Thoracic aorta (tissue), 2 donors: ENCODE measurements at regions not wholly inside any gene's neighbourhood (a gene's known extent, or its start where the extent isn't known, plus 50 kb on each side); places are given as distances from the start of the nearest gene placed in this dataset.
"Not testable (repeated sequence)": the region's sequence is repeated elsewhere in the genome, so short reads cannot be mapped to it uniquely, and the experiment has no call there.

Experiments
- ATAC-seq: fragments of 150-250 bp; one replicate; pipeline ENCODE4 v1.8.0; 2017; ENCODE audit warnings: low read depth; ENCODE audit not compliant: insufficient number of reproducible peaks, low FRiP score
- DNase-seq: peaks from one replicate; pipeline ENCODE4 v3.0.0-alpha.2; 2020; ENCODE audit warnings: low spot score
- H3K27ac ChIP-seq, 2 donors: fragments of 200-600 bp; sonication (generic); 1 replicate in 1 of 2; 2 replicates in 1 of 2; pipeline ENCODE4 v1.5.1; 2016; ENCODE audit warnings: mild to moderate bottlenecking in 2 of 2, moderate library complexity in 2 of 2
- H3K27me3 ChIP-seq: fragments of 200-600 bp; sonication (generic); replicated peaks from 2 replicates; pipeline ENCODE4 v1.6.0; 2016; ENCODE audit warnings: mild to moderate bottlenecking; ENCODE audit not compliant: insufficient read depth
- H3K36me3 ChIP-seq: fragments of 200-600 bp; sonication (generic); one replicate; pipeline ENCODE4 v1.5.1; 2016
- H3K4me1 ChIP-seq, 2 donors: fragments of 200-600 bp; sonication (generic); 1 replicate in 1 of 2; 2 replicates in 1 of 2; pipeline versions ENCODE4 v1.5.1 to v1.6.0; 2016; ENCODE audit warnings: low read depth in 2 of 2, mild to moderate bottlenecking in 1 of 2; ENCODE audit not compliant: control insufficient read depth in 1 of 2
- H3K4me3 ChIP-seq: fragments of 200-600 bp; sonication (generic); 2 replicates; pipeline ENCODE4 v1.5.1; 2016; ENCODE audit warnings: mild to moderate bottlenecking
- H3K9me3 ChIP-seq: fragments of 200-600 bp; sonication (generic); 2 replicates; pipeline ENCODE4 v1.5.1; 2016
- CTCF ChIP-seq: fragments of 200-600 bp; sonication (generic); IDR thresholded peaks from one replicate; pipeline ENCODE4 v1.5.1; 2019; ENCODE audit warnings: antibody characterized with exemption

- ATAC-seq: no peak
Observed at GRCh38 chr7:119842786-119843185, 430.2 kb upstream of the KCND2 start.

GRCh38 chr7:119861385-119861784, 411.6 kb upstream of the KCND2 start:
- H3K27me3 ChIP-seq: no peaks in the 10 kb centered on the region
- H3K4me3 ChIP-seq: no peak overlapping the region
- no peak overlapping the region for H3K27ac ChIP-seq
- H3K36me3 ChIP-seq: no peaks in the 10 kb centered on the region
- no peak for ATAC-seq
- no peaks in the 10 kb centered on the region for H3K4me1 ChIP-seq
- DNase-seq: no peak
- no peak for TF ChIP-seq CTCF
- H3K9me3 ChIP-seq: no peaks in the 10 kb centered on the region

More at GRCh38 chr7:119842786-119843185, 430.2 kb upstream of the KCND2 start:
- TF ChIP-seq CTCF: no peak
- Histone ChIP-seq H3K4me1 (no peaks in the 10 kb centered on the region), H3K27me3 (no peaks in the 10 kb centered on the region), H3K4me3 (no peak overlapping the region), H3K9me3 (no peaks in the 10 kb centered on the region), H3K27ac (no peak overlapping the region), H3K36me3 (no peaks in the 10 kb centered on the region)
- DNase-seq: no peak

GRCh38 chr7:119868387-119868786, 404.6 kb upstream of the KCND2 start:
- H3K36me3 ChIP-seq: no peaks in the 10 kb centered on the region
- H3K4me3 ChIP-seq: no peak overlapping the region
- no peak for TF ChIP-seq CTCF
- no peaks in the 10 kb centered on the region for H3K27me3 ChIP-seq
- H3K9me3 ChIP-seq: no peaks in the 10 kb centered on the region
- no peak for ATAC-seq
- no peaks in the 10 kb centered on the region for H3K4me1 ChIP-seq
- DNase-seq: no peak
- H3K27ac ChIP-seq: no peak overlapping the region

GRCh38 chr7:119879835-119880234, 393.1 kb upstream of the KCND2 start:
- Histone ChIP-seq H3K4me1 (no peaks in the 10 kb centered on the region), H3K4me3 (no peak overlapping the region), H3K36me3 (no peaks in the 10 kb centered on the region), H3K27ac (no peak overlapping the region), H3K27me3 (no peaks in the 10 kb centered on the region), H3K9me3 (no peaks in the 10 kb centered on the region)
- DNase-seq: no peak
- ATAC-seq: no peak
- TF ChIP-seq CTCF: no peak

- Histone ChIP-seq H3K27me3 (no peaks in the 10 kb centered on the region), H3K9me3 (no peaks in the 10 kb centered on the region), H3K36me3 (no peaks in the 10 kb centered on the region), H3K4me3 (no peak overlapping the region), H3K4me1 (no peaks in the 10 kb centered on the region), H3K27ac (no peak overlapping the region)
- DNase-seq: no peak
- ATAC-seq: no peak
- no peak for TF ChIP-seq CTCF
Observed at GRCh38 chr7:119886007-119886406, 387.0 kb upstream of the KCND2 start.

- not testable (repeated sequence) for H3K9me3 ChIP-seq, H3K27me3 ChIP-seq, H3K4me3 ChIP-seq, DNase-seq, H3K27ac ChIP-seq, H3K36me3 ChIP-seq, H3K4me1 ChIP-seq, ATAC-seq
Observed at GRCh38 chr7:119886525-119886924, 386.4 kb upstream of the KCND2 start.
